ENCODE measurements at regions not wholly inside any gene's neighbourhood (a gene's known extent, or its start where the extent isn't known, plus 50 kb on each side); places are given as distances from the start of the nearest gene placed in this dataset.

GRCh38 chr1:238323490-238323889 lies 432.8 kb upstream of the ZP4 start:
- H3K36me3 ChIP-seq (ENCODE audit: insufficient read depth, low read length), result no peaks in the 10 kb centered on the region
- no peaks in the 10 kb centered on the region for H3K9me3 ChIP-seq (ENCODE audit: low read depth, low read length)
- H4K20me1 ChIP-seq (ENCODE audit: insufficient read depth, low read length), result no peaks in the 10 kb centered on the region
- no peaks in the 10 kb centered on the region for H3K79me2 ChIP-seq (ENCODE audit: insufficient read depth, low read length)
- H3K27me3 ChIP-seq (ENCODE audit: insufficient read depth, low read length), result no peaks in the 10 kb centered on the region
- H3K4me3 ChIP-seq (ENCODE audit: insufficient read depth, low read length), result no peak overlapping the region
- no peak overlapping the region for H2AFZ ChIP-seq (ENCODE audit: low read length)
- H3K4me1 ChIP-seq (ENCODE audit: insufficient read depth, low read length), result no peaks in the 10 kb centered on the region
- DNase-seq (ENCODE audit: insufficient read length, low spot score, missing footprints), result no peak
- no peak overlapping the region for H3K27ac ChIP-seq (ENCODE audit: low read depth, low read length)
- no peak for TF ChIP-seq CTCF (IDR thresholded peaks at IDR 0.05; ENCODE audit: extremely low read depth, low read depth, low read length)
- H3K4me2 ChIP-seq (ENCODE audit: insufficient read depth, low read length), result no peak overlapping the region

GRCh38 chr1:238319957-238320356 lies 429.2 kb upstream of the ZP4 start:
- Histone ChIP-seq H3K79me2 (ENCODE audit: insufficient read depth, low read length) (no peaks in the 10 kb centered on the region), H2AFZ (ENCODE audit: low read length) (no peak overlapping the region), H4K20me1 (ENCODE audit: insufficient read depth, low read length) (no peaks in the 10 kb centered on the region), H3K9me3 (ENCODE audit: low read depth, low read length) (no peaks in the 10 kb centered on the region), H3K4me3 (ENCODE audit: insufficient read depth, low read length) (no peak overlapping the region), H3K27ac (ENCODE audit: low read depth, low read length) (no peak overlapping the region), H3K36me3 (ENCODE audit: insufficient read depth, low read length) (no peaks in the 10 kb centered on the region), H3K4me2 (ENCODE audit: insufficient read depth, low read length) (no peak overlapping the region), H3K4me1 (ENCODE audit: insufficient read depth, low read length) (no peaks in the 10 kb centered on the region), H3K27me3 (ENCODE audit: insufficient read depth, low read length) (no peaks in the 10 kb centered on the region)
- DNase-seq (ENCODE audit: insufficient read length, low spot score, missing footprints), result no peak
- TF ChIP-seq CTCF (IDR thresholded peaks at IDR 0.05; ENCODE audit: extremely low read depth, low read depth, low read length), result no peak

- H2AFZ ChIP-seq (ENCODE audit: low read length), result no peak overlapping the region
- DNase-seq (ENCODE audit: insufficient read length, low spot score, missing footprints), result no peak
- no peaks in the 10 kb centered on the region for H3K79me2 ChIP-seq (ENCODE audit: insufficient read depth, low read length)
- no peak overlapping the region for H3K4me2 ChIP-seq (ENCODE audit: insufficient read depth, low read length)
- no peaks in the 10 kb centered on the region for H3K27me3 ChIP-seq (ENCODE audit: insufficient read depth, low read length)
- no peaks in the 10 kb centered on the region for H3K36me3 ChIP-seq (ENCODE audit: insufficient read depth, low read length)
- H4K20me1 ChIP-seq (ENCODE audit: insufficient read depth, low read length), result no peaks in the 10 kb centered on the region
- H3K9me3 ChIP-seq (ENCODE audit: low read depth, low read length), result no peaks in the 10 kb centered on the region
- H3K4me3 ChIP-seq (ENCODE audit: insufficient read depth, low read length), result no peak overlapping the region
- H3K4me1 ChIP-seq (ENCODE audit: insufficient read depth, low read length), result no peaks in the 10 kb centered on the region
- H3K27ac ChIP-seq (ENCODE audit: low read depth, low read length), result no peak overlapping the region
- TF ChIP-seq CTCF (IDR thresholded peaks at IDR 0.05; ENCODE audit: extremely low read depth, low read depth, low read length), result no peak
Observed at GRCh38 chr1:238318294-238319110, 427.8 kb upstream of the ZP4 start.

GRCh38 chr1:238312969-238313368 lies 422.2 kb upstream of the ZP4 start:
- no peak overlapping the region for H3K27ac ChIP-seq (ENCODE audit: low read depth, low read length)
- H3K4me1 ChIP-seq (ENCODE audit: insufficient read depth, low read length), result no peaks in the 10 kb centered on the region
- H3K4me3 ChIP-seq (ENCODE audit: insufficient read depth, low read length), result no peak overlapping the region
- H3K9me3 ChIP-seq (ENCODE audit: low read depth, low read length), result no peaks in the 10 kb centered on the region
- no peak overlapping the region for H3K4me2 ChIP-seq (ENCODE audit: insufficient read depth, low read length)
- no peak for TF ChIP-seq CTCF (IDR thresholded peaks at IDR 0.05; ENCODE audit: extremely low read depth, low read depth, low read length)
- H3K79me2 ChIP-seq (ENCODE audit: insufficient read depth, low read length), result no peaks in the 10 kb centered on the region
- no peaks in the 10 kb centered on the region for H3K36me3 ChIP-seq (ENCODE audit: insufficient read depth, low read length)
- H4K20me1 ChIP-seq (ENCODE audit: insufficient read depth, low read length), result no peaks in the 10 kb centered on the region
- no peak overlapping the region for H2AFZ ChIP-seq (ENCODE audit: low read length)
- H3K27me3 ChIP-seq (ENCODE audit: insufficient read depth, low read length), result no peaks in the 10 kb centered on the region
- no peak for DNase-seq (ENCODE audit: insufficient read length, low spot score, missing footprints)
